ENCODE measurements at regions not wholly inside any gene's neighbourhood (a gene's known extent, or its start where the extent isn't known, plus 50 kb on each side); places are given as distances from the start of the nearest gene placed in this dataset.

DNA sequence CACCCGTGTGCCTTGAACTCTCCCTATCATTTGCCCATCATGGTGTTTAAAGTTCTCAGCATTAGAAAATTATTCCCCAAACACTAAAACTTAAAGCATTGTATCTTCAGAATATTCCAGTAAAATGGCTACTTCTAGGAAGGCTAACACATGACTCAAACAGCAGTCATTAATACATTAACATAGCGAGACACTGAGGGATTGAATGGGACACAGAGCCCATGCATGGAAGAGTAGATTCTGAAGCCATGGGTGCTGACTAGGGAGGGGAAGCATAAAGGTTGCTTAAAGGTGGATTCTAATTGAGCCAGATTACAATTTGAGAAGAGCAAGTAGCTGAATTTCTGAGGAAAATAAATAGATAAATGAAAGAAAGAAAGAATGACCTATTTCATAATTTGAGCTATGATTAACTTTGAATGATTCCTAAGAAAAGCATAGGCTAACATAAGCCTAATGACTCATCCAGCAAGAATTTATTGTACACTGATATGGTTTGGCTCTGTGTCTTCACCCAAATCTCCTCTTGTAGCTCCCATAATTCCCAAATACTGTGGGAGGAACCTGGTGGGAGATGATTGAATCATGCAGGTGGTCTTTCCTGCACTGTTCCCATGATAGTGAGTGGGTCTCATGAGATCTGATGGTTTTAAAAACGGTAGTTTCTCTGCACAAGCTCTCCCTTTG, 79.8 kb upstream of the PIK3C3 start:
- H3K9me3 ChIP-seq = no peaks in the 10 kb centered on the region
- Mint-ChIP-seq H3K9me3 (ENCODE audit: unreplicated experiment) (no peaks in the 10 kb centered on the region), H3K36me3 (ENCODE audit: insufficient read depth, unreplicated experiment) (no peaks in the 10 kb centered on the region), H3K27me3 (ENCODE audit: insufficient read depth, unreplicated experiment) (no peaks in the 10 kb centered on the region), H3K27ac (ENCODE audit: unreplicated experiment) (no peak overlapping the region), H3K4me3 (ENCODE audit: unreplicated experiment) (no peak overlapping the region), H3K4me1 (ENCODE audit: low read depth, unreplicated experiment) (no peaks in the 10 kb centered on the region)
- H3K36me3 ChIP-seq (ENCODE audit: control insufficient read depth, insufficient read depth, low read length) = no peaks in the 10 kb centered on the region
- no peaks in the 10 kb centered on the region for H3K27me3 ChIP-seq (replicated peaks; ENCODE audit: control insufficient read depth, insufficient read depth, low read length)
- no peak for DNase-seq
- no peak overlapping the region for H3K4me3 ChIP-seq (ENCODE audit: low read depth, low read length)
- ChIA-PET POLR2A (no interaction called here), CTCF (no interaction called here)
- no peaks in the 10 kb centered on the region for H3K4me1 ChIP-seq
- intact Hi-C loops (cut with micrococcal nuclease; ENCODE audit: unreplicated experiment) = no loop called here
- TF ChIP-seq, protein P1, sequence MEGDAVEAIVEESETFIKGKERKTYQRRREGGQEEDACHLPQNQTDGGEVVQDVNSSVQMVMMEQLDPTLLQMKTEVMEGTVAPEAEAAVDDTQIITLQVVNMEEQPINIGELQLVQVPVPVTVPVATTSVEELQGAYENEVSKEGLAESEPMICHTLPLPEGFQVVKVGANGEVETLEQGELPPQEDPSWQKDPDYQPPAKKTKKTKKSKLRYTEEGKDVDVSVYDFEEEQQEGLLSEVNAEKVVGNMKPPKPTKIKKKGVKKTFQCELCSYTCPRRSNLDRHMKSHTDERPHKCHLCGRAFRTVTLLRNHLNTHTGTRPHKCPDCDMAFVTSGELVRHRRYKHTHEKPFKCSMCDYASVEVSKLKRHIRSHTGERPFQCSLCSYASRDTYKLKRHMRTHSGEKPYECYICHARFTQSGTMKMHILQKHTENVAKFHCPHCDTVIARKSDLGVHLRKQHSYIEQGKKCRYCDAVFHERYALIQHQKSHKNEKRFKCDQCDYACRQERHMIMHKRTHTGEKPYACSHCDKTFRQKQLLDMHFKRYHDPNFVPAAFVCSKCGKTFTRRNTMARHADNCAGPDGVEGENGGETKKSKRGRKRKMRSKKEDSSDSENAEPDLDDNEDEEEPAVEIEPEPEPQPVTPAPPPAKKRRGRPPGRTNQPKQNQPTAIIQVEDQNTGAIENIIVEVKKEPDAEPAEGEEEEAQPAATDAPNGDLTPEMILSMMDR (IDR thresholded peaks at IDR 0.05; ENCODE audit: insufficient read depth in 1 of 2, low read depth in 1 of 2, low read length in 1 of 2, severe bottlenecking in 1 of 2, unreplicated experiment in 1 of 2) = no peak
- BruUV-seq (replicated peaks) = no TSS peak

DNA sequence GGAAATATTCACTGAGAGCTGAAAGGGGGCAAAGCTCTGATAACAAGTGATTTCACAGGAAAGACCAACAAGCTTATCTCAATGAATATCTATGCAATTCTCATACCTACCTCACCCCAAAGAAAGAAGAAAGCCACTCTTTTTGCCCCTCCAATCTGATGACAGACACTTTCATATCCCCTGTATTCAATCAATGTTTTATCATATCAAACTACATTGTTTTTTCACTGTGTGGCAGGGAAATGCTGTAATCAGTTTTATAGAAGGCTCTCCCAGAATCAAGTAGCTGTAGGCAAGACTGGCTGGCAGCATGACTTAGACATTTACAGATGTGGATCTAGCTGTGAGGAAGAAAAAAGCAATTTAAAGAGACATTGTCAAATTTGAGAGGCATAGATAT, 81.3 kb upstream of the PIK3C3 start:
- no TSS peak for BruUV-seq (replicated peaks)
- no peak overlapping the region for H3K4me3 ChIP-seq (ENCODE audit: low read depth, low read length)
- no peaks in the 10 kb centered on the region for H3K4me1 ChIP-seq
- intact Hi-C loops (cut with micrococcal nuclease; ENCODE audit: unreplicated experiment) = no loop called here
- no peaks in the 10 kb centered on the region for H3K9me3 ChIP-seq
- Mint-ChIP-seq H3K4me1 (ENCODE audit: low read depth, unreplicated experiment) (no peaks in the 10 kb centered on the region), H3K27ac (ENCODE audit: unreplicated experiment) (no peak overlapping the region), H3K36me3 (ENCODE audit: insufficient read depth, unreplicated experiment) (no peaks in the 10 kb centered on the region), H3K9me3 (ENCODE audit: unreplicated experiment) (no peaks in the 10 kb centered on the region), H3K4me3 (ENCODE audit: unreplicated experiment) (no peak overlapping the region), H3K27me3 (ENCODE audit: insufficient read depth, unreplicated experiment) (no peaks in the 10 kb centered on the region)
- TF ChIP-seq, protein P1 (IDR thresholded peaks at IDR 0.05; ENCODE audit: insufficient read depth in 1 of 2, low read depth in 1 of 2, low read length in 1 of 2, severe bottlenecking in 1 of 2, unreplicated experiment in 1 of 2) = no peak
- no peak for DNase-seq
- H3K27me3 ChIP-seq (replicated peaks; ENCODE audit: control insufficient read depth, insufficient read depth, low read length) = no peaks in the 10 kb centered on the region
- ChIA-PET POLR2A (no interaction called here), CTCF (no interaction called here)
- no peaks in the 10 kb centered on the region for H3K36me3 ChIP-seq (ENCODE audit: control insufficient read depth, insufficient read depth, low read length)

DNA sequence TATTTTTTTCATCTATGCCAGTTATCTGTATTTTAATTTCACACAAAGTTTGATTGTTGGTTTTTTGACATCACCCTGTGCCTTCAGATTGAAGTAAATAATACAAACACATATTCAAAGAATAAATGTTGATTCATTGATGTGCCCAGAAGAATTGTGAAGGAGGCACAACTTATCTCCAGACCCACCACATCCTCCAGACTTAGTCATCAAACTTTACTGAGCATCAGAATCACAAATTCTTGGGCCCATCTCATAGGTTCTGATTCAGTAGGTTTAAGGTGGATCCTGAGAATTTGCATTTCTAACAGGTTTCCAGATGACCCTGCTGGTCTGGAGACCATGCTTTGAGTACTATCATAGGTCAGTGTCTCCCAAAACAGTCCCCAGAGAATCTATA, 82.8 kb upstream of the PIK3C3 start:
- Histone ChIP-seq H3K9me3 (no peaks in the 10 kb centered on the region), H3K4me3 (ENCODE audit: low read depth, low read length) (no peak overlapping the region), H3K27me3 (replicated peaks; ENCODE audit: control insufficient read depth, insufficient read depth, low read length) (no peaks in the 10 kb centered on the region), H3K4me1 (no peaks in the 10 kb centered on the region), H3K36me3 (ENCODE audit: control insufficient read depth, insufficient read depth, low read length) (no peaks in the 10 kb centered on the region)
- Mint-ChIP-seq H3K36me3 (ENCODE audit: insufficient read depth, unreplicated experiment) (no peaks in the 10 kb centered on the region), H3K4me1 (ENCODE audit: low read depth, unreplicated experiment) (no peaks in the 10 kb centered on the region), H3K27ac (ENCODE audit: unreplicated experiment) (no peak overlapping the region), H3K27me3 (ENCODE audit: insufficient read depth, unreplicated experiment) (no peaks in the 10 kb centered on the region), H3K4me3 (ENCODE audit: unreplicated experiment) (no peak overlapping the region), H3K9me3 (ENCODE audit: unreplicated experiment) (no peaks in the 10 kb centered on the region)
- DNase-seq = no peak
- POLR2A ChIA-PET = no interaction called here
- no TSS peak for BruUV-seq (replicated peaks)
- CTCF ChIA-PET = no interaction called here
- TF ChIP-seq, protein P1 (IDR thresholded peaks at IDR 0.05; ENCODE audit: insufficient read depth in 1 of 2, low read depth in 1 of 2, low read length in 1 of 2, severe bottlenecking in 1 of 2, unreplicated experiment in 1 of 2) = no peak
- intact Hi-C loops (cut with micrococcal nuclease; ENCODE audit: unreplicated experiment) = no loop called here

Measured in Caco-2 (cell line).